A673 (cell line): ENCODE measurements at regions not wholly inside any gene's neighbourhood (a gene's known extent, or its start where the extent isn't known, plus 50 kb on each side); places are given as distances from the start of the nearest gene placed in this dataset.

Experiments
- BruUV-seq: library from RNA; stranded (reverse); fragments of 400-500 nt; replicated peaks from 2 replicates; lab custom pipeline; 2021; lab: Mats Ljungman, UMichigan
- CTCF ChIA-PET: fragments of 300-600 bp; sonication (Branson Sonifier 250); formaldehyde crosslinking; loops from one replicate; lab custom pipeline; 2022; ENCODE audit warnings: antibody characterized with exemption; lab: Charles Lee
- POLR2A ChIA-PET: fragments of 300-600 bp; sonication (Branson Sonifier 250); formaldehyde crosslinking; loops from one replicate; lab custom pipeline; 2022; ENCODE audit warnings: antibody characterized with exemption; ENCODE audit not compliant: low non-redundant PET; lab: Charles Lee
- DNase-seq: peaks from one replicate; pipeline ENCODE4 v3.0.0-alpha.2; 2015; ENCODE audit warnings: low spot score
- H3K27ac ChIP-seq: fragments of 200-600 bp; sonication (generic); 2 replicates; pipeline ENCODE4 v1.5.1; 2016; ENCODE audit warnings: mixed run types, low read depth, mild to moderate bottlenecking, mixed read lengths, antibody characterized with exemption, low read length; ENCODE audit not compliant: poor library complexity, severe bottlenecking
- H3K27me3 ChIP-seq: fragments of 200-600 bp; sonication (generic); replicated peaks from 2 replicates; pipeline ENCODE4 v1.6.1; 2017; ENCODE audit warnings: mixed run types, low read depth, mild to moderate bottlenecking, mixed read lengths, antibody characterized with exemption, low read length; ENCODE audit not compliant: insufficient read depth, poor library complexity
- H3K36me3 ChIP-seq: fragments of 200-600 bp; sonication (generic); 2 replicates; pipeline ENCODE4 v1.6.1; 2016; ENCODE audit warnings: mixed run types, mild to moderate bottlenecking, mixed read lengths, antibody characterized with exemption, low read length; ENCODE audit not compliant: insufficient read depth, poor library complexity, severe bottlenecking
- H3K4me1 ChIP-seq: fragments of 200-600 bp; sonication (generic); 2 replicates; pipeline ENCODE4 v1.6.1; 2017; ENCODE audit warnings: mixed run types, mild to moderate bottlenecking, mixed read lengths, antibody characterized with exemption, low read length; ENCODE audit not compliant: insufficient read depth, poor library complexity, severe bottlenecking
- H3K4me3 ChIP-seq: fragments of 200-600 bp; sonication (generic); 2 replicates; pipeline ENCODE4 v1.5.1; 2016; ENCODE audit warnings: low read depth, mixed run types, mild to moderate bottlenecking, mixed read lengths, low read length; ENCODE audit not compliant: poor library complexity, severe bottlenecking
- H3K9me3 ChIP-seq: fragments of 200-600 bp; sonication (generic); 2 replicates; pipeline ENCODE4 v1.6.1; 2016; ENCODE audit warnings: mixed run types, low read depth, mild to moderate bottlenecking, mixed read lengths, antibody characterized with exemption, low read length; ENCODE audit not compliant: poor library complexity, severe bottlenecking
- EZH2 ChIP-seq: fragments of 200-600 bp; sonication (generic); IDR thresholded peaks from 2 replicates; pipeline ENCODE4 v1.6.1; 2017; ENCODE audit warnings: borderline replicate concordance, low read depth, mild to moderate bottlenecking, mixed read lengths, antibody characterized with exemption, low read length; ENCODE audit not compliant: poor library complexity, severe bottlenecking
- intact Hi-C: fragments of 100-400 bp; cut with micrococcal nuclease; formaldehyde crosslinking; loops from one replicate; pipeline ENCODE4 v1.10.0; 2022; ENCODE audit not compliant: unreplicated experiment
- TF ChIP-seq, protein P1 (sequence below): fragments of 300-800, 200-600 bp; sonication (generic); conservative IDR thresholded peaks from 2 replicates; pipeline ENCODE4 v1.5.1; 2017; ENCODE audit warnings: low read depth, mild to moderate bottlenecking, antibody characterized with exemption, low read length, moderate library complexity, mixed read lengths

GRCh38 chr4:149949381-149949780 is 128.9 kb upstream of the DCLK2 start:
- Histone ChIP-seq H3K27me3 (no peaks in the 10 kb centered on the region), H3K9me3 (no peaks in the 10 kb centered on the region), H3K27ac (no peak overlapping the region), H3K36me3 (no peaks in the 10 kb centered on the region), H3K4me3 (no peak overlapping the region), H3K4me1 (peaks cover 4% of the 10 kb centered on the region)
- BruUV-seq: no TSS peak
- TF ChIP-seq EZH2: no peak
- TF ChIP-seq, protein P1, sequence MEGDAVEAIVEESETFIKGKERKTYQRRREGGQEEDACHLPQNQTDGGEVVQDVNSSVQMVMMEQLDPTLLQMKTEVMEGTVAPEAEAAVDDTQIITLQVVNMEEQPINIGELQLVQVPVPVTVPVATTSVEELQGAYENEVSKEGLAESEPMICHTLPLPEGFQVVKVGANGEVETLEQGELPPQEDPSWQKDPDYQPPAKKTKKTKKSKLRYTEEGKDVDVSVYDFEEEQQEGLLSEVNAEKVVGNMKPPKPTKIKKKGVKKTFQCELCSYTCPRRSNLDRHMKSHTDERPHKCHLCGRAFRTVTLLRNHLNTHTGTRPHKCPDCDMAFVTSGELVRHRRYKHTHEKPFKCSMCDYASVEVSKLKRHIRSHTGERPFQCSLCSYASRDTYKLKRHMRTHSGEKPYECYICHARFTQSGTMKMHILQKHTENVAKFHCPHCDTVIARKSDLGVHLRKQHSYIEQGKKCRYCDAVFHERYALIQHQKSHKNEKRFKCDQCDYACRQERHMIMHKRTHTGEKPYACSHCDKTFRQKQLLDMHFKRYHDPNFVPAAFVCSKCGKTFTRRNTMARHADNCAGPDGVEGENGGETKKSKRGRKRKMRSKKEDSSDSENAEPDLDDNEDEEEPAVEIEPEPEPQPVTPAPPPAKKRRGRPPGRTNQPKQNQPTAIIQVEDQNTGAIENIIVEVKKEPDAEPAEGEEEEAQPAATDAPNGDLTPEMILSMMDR: no peak
- DNase-seq: no peak
- CTCF ChIA-PET: no interaction called here
- POLR2A ChIA-PET: no interaction called here
- intact Hi-C loops: no loop called here

GRCh38 chr4:149951152-149951900 is 126.9 kb upstream of the DCLK2 start:
- ChIA-PET POLR2A (no interaction called here), CTCF (interaction anchor here (0.5 kb wide), 1 partner anchor 292 kb away, joined by 3 read pairs; no protein-coding TSS in a partner anchor)
- no peaks in the 10 kb centered on the region for H3K36me3 ChIP-seq
- H3K4me3 ChIP-seq: no peak overlapping the region
- H3K27me3 ChIP-seq: no peaks in the 10 kb centered on the region
- H3K9me3 ChIP-seq: no peaks in the 10 kb centered on the region
- intact Hi-C loops: no loop called here
- no peak for DNase-seq
- H3K4me1 ChIP-seq: peaks cover 4% of the 10 kb centered on the region
- no peak overlapping the region for H3K27ac ChIP-seq
- TF ChIP-seq, protein P1: no peak
- no peak for TF ChIP-seq EZH2
- BruUV-seq: no TSS peak

GRCh38 chr4:149952101-149952500 is 126.1 kb upstream of the DCLK2 start:
- Histone ChIP-seq H3K27ac (no peak overlapping the region), H3K9me3 (no peaks in the 10 kb centered on the region), H3K4me1 (peaks cover 4% of the 10 kb centered on the region), H3K4me3 (no peak overlapping the region), H3K27me3 (no peaks in the 10 kb centered on the region), H3K36me3 (no peaks in the 10 kb centered on the region)
- ChIA-PET POLR2A (no interaction called here), CTCF (interaction anchor here (0.5 kb wide), 1 partner anchor 291 kb away, joined by 3 read pairs; no protein-coding TSS in a partner anchor)
- intact Hi-C loops: no loop called here
- TF ChIP-seq EZH2: no peak
- TF ChIP-seq, protein P1: no peak
- no peak for DNase-seq
- BruUV-seq: no TSS peak
